T47D (cell line): ENCODE measurements at regions not wholly inside any gene's neighbourhood (a gene's known extent, or its start where the extent isn't known, plus 50 kb on each side); places are given as distances from the start of the nearest gene placed in this dataset.
"Not testable (repeated sequence)": the region's sequence is repeated elsewhere in the genome, so short reads cannot be mapped to it uniquely, and the experiment has no call there.

Experiments used
- DNase-seq, 2 experiments: peaks; one replicate each; pipeline versions ENCODE4 v3.0.0 to v3.0.0-alpha.2; 2011 to 2012; ENCODE audit warnings: low read depth in 1 of 2, low spot score in 1 of 2
- JUND ChIP-seq: IDR thresholded peaks from 2 replicates; pipeline ENCODE4 v1.6.1; 2012; ENCODE audit warnings: low read depth
- in situ Hi-C: cut with HindIII; loops from 2 replicates; pipeline ENCODE4 v1.10.0; 2016; ENCODE audit warnings: low sequenced_read_pairs, low pct_unique_long_range_greater_than_20kb

GRCh38 chr3:178200316-178200715 is 335.9 kb upstream of the KCNMB2 start:
- no peak for DNase-seq
- no peak for TF ChIP-seq JUND
- in situ Hi-C loops, result no loop called here

- no peak for TF ChIP-seq JUND
- DNase-seq, result no peak
- in situ Hi-C loops, result no loop called here
Measured at GRCh38 chr3:178201714-178202113, 334.5 kb upstream of the KCNMB2 start.

DNA sequence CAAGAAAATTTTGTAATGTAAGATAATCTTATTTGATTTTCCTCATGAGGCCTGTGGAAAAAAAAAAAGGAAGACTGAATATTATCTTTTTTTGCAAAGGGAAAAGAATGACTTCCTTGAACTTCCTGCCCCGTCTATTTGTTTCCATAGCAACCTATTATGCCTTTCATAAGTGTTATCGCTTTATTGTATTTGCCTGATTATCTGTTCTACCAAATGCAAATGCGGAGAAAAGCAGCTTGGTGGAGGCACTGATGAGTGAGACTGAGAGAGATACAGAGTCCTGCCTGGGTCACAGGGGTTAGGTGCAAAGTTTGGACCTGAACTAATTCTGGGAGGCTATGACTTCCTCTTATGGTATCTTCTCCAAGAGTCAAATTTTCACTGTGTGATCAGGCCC is 334.0 kb upstream of the KCNMB2 start:
- in situ Hi-C loops, result no loop called here
- no peak for TF ChIP-seq JUND
- no peak for DNase-seq

DNA sequence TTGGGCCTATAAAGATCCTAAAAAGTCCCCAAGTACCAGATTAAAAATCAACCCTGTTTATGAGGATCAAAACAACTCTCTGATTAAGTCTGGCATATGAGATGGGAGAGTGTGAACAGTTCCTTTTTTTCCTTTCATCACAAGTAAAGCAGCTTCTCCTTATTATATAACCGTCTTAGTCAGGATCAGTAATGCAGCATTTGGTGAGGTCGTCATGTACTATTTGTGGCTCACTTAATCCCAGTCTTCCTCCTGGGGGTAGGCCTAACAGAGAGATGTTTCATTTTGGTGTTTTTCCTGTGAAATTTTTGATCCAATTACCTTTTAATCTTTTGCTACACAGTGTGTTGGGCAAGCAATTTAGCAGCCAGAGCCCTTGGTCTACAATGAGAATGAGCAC is 333.1 kb upstream of the KCNMB2 start:
- no peak for TF ChIP-seq JUND
- no peak for DNase-seq
- in situ Hi-C loops, result no loop called here

DNA sequence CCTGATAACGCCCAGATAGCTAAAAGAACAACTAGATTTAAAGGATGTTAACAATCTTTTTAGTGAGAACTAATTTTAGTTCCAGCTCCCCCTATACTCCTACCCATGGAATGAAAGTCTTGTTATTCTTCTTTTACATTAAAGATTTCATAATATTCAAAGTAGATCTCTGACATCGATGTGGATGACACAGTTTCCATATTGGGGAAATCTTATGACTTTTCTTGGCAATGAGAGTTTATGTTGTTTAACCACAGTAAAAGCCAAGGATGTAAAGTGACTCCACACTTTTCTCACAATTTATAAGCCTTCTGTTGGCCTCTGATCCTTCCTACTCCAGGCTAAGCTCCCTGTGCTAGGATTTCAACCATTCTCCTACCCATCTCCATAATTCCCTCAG is 332.6 kb upstream of the KCNMB2 start:
- in situ Hi-C loops, result no loop called here
- TF ChIP-seq JUND, result no peak
- no peak for DNase-seq

GRCh38 chr3:178205740-178206139 is 330.5 kb upstream of the KCNMB2 start:
- no peak for DNase-seq
- no peak for TF ChIP-seq JUND
- in situ Hi-C loops, result no loop called here

GRCh38 chr3:178206521-178206920 is 329.7 kb upstream of the KCNMB2 start:
- TF ChIP-seq JUND, result no peak
- in situ Hi-C loops, result no loop called here
- DNase-seq, result no peak

- in situ Hi-C loops, DNase-seq: not testable (repeated sequence)
Measured at GRCh38 chr3:178207161-178207560, 329.1 kb upstream of the KCNMB2 start.

GRCh38 chr3:178207627-178208026 is 328.6 kb upstream of the KCNMB2 start:
- DNase-seq, in situ Hi-C loops: not testable (repeated sequence)

- in situ Hi-C loops, DNase-seq: not testable (repeated sequence)
Measured at GRCh38 chr3:178209116-178209515, 327.1 kb upstream of the KCNMB2 start.

DNA sequence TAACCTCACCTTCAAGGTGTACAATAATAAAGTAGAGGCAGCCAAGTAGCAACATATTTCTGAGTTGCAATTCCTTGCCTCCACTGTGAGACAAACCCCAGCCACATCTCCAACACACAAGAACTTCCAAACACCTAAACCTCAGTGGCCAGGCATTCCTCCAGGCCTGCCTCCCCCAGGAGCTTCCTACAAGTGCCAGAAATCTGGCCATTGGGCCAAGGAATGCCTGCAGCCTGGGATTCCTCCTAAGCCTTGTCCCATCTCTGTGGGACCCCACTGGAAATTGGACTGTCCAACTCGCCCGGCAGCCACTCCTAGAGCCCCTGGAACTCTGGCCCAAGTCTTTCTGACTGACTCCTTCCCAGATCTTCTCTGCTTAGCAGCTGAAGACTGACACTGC is 326.6 kb upstream of the KCNMB2 start:
- DNase-seq, in situ Hi-C loops: not testable (repeated sequence)

- in situ Hi-C loops, DNase-seq: not testable (repeated sequence)
Measured at GRCh38 chr3:178211086-178211485, 325.1 kb upstream of the KCNMB2 start.

- TF ChIP-seq JUND, result no peak
- in situ Hi-C loops, result no loop called here
- no peak for DNase-seq
Measured at GRCh38 chr3:178217479-178217878, 318.8 kb upstream of the KCNMB2 start.

GRCh38 chr3:178218231-178218630 is 318.0 kb upstream of the KCNMB2 start:
- no peak for TF ChIP-seq JUND
- in situ Hi-C loops, result no loop called here

GRCh38 chr3:178219661-178220060 is 316.6 kb upstream of the KCNMB2 start:
- DNase-seq, in situ Hi-C loops: not testable (repeated sequence)

More at GRCh38 chr3:178218231-178218630, 318.0 kb upstream of the KCNMB2 start:
- DNase-seq, result no peak
